Chondrocyte (in vitro differentiated cells): ENCODE measurements at regions not wholly inside any gene's neighbourhood (a gene's known extent, or its start where the extent isn't known, plus 50 kb on each side); places are given as distances from the start of the nearest gene placed in this dataset.

Source experiments
- DNase-seq: peaks from one replicate; pipeline ENCODE4 v3.0.0; 2021; ENCODE audit warnings: mixed read lengths, low spot score
- H3K27ac Mint-ChIP-seq: one replicate; pipeline ENCODE4 v1.8.0; 2021; ENCODE audit warnings: mild to moderate bottlenecking, moderate library complexity, mixed read lengths; ENCODE audit not compliant: unreplicated experiment
- H3K27me3 Mint-ChIP-seq: 2 replicates; pipeline ENCODE4 v1.8.0; 2021; ENCODE audit warnings: low read depth, mixed read lengths
- H3K36me3 Mint-ChIP-seq: 2 replicates; pipeline ENCODE4 v1.8.0; 2021; ENCODE audit warnings: low read depth, mixed read lengths
- H3K4me1 Mint-ChIP-seq: 2 replicates; pipeline ENCODE4 v1.8.0; 2021; ENCODE audit warnings: low read depth, mild to moderate bottlenecking, mixed read lengths
- H3K4me3 Mint-ChIP-seq: one replicate; pipeline ENCODE4 v1.8.0; 2021; ENCODE audit warnings: mild to moderate bottlenecking, moderate library complexity, mixed read lengths; ENCODE audit not compliant: unreplicated experiment
- H3K9me3 Mint-ChIP-seq: 2 replicates; pipeline ENCODE4 v1.8.0; 2021; ENCODE audit warnings: low read depth, mixed read lengths
- TF ChIP-seq, protein P1 (sequence below): fragments of 200-600 bp; sonication (generic); IDR thresholded peaks from 2 replicates; pipeline ENCODE4 v1.5.0; 2021; ENCODE audit warnings: antibody characterized with exemption, mild to moderate bottlenecking, moderate library complexity

DNA sequence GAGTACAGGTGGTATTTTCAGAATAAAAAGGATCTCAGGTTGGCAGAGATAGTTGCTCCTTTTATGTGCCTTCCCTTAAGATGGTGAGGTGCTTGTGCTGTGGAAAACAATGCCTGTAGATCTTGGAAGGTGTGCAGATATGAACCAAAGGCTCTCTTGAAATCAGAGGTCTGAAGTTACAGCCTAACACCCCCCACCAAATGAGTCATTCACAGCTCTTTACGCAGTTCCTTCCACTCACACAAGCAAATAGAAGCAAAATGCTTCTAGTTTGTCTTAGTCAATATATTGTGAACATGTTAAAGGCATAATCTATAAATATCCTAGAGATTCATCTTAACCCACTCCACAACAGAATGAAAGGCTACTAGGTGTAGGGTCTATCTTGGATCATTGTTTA is 128.9 kb upstream of the NR5A2 start:
- H3K9me3 Mint-ChIP-seq = peaks cover 6% of the 10 kb centered on the region
- DNase-seq = no peak
- no peaks in the 10 kb centered on the region for H3K36me3 Mint-ChIP-seq
- H3K4me1 Mint-ChIP-seq = peaks cover 8% of the 10 kb centered on the region
- TF ChIP-seq, protein P1, sequence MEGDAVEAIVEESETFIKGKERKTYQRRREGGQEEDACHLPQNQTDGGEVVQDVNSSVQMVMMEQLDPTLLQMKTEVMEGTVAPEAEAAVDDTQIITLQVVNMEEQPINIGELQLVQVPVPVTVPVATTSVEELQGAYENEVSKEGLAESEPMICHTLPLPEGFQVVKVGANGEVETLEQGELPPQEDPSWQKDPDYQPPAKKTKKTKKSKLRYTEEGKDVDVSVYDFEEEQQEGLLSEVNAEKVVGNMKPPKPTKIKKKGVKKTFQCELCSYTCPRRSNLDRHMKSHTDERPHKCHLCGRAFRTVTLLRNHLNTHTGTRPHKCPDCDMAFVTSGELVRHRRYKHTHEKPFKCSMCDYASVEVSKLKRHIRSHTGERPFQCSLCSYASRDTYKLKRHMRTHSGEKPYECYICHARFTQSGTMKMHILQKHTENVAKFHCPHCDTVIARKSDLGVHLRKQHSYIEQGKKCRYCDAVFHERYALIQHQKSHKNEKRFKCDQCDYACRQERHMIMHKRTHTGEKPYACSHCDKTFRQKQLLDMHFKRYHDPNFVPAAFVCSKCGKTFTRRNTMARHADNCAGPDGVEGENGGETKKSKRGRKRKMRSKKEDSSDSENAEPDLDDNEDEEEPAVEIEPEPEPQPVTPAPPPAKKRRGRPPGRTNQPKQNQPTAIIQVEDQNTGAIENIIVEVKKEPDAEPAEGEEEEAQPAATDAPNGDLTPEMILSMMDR = no peak
- H3K27ac Mint-ChIP-seq = no peak overlapping the region
- H3K4me3 Mint-ChIP-seq = no peak overlapping the region
- H3K27me3 Mint-ChIP-seq = peaks cover 18% of the 10 kb centered on the region

DNA sequence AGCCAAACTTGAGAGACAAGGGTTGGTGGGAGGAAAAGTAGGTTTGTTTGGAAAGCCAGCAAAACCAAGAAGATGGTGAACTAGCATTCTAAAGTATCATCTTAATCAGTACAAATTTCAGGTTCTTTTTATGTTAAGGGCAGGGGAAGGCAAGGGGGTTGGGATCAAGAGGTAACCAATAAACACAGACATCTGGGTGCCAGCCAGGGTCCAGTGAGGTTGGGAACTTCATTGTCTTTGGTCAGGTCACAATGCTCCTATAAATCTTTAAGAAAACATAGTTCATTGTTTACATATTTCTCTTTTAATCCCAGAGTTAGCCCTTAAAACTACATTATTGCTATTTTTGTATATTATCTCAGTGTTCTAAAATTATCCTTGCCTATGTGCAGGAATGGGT is 126.2 kb upstream of the NR5A2 start:
- H3K9me3 Mint-ChIP-seq = peaks cover 6% of the 10 kb centered on the region
- H3K27me3 Mint-ChIP-seq = peaks cover 20% of the 10 kb centered on the region
- TF ChIP-seq, protein P1 = no peak
- H3K4me1 Mint-ChIP-seq = peaks cover 8% of the 10 kb centered on the region
- no peaks in the 10 kb centered on the region for H3K36me3 Mint-ChIP-seq
- no peak for DNase-seq
- no peak overlapping the region for H3K27ac Mint-ChIP-seq
- H3K4me3 Mint-ChIP-seq = no peak overlapping the region

DNA sequence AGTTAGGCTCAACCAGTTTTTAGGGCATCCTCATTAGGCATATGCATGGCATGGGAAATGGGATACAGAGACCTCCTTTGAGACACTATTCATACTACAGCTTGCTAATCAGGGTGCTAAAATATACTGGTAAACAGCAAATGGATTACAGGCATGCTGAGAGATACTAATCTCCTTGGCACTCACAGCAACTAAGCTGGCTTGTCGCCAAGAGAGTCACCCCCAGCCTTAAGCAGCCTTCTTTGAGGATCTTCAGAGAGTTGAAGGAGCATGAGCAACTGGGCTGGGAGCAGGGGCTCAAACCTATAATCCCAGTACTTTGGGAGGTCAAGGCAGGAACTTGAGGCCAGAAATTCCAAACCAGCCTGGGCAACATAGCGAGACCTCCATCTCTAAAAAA is 120.1 kb upstream of the NR5A2 start:
- TF ChIP-seq, protein P1 = no peak
- no peaks in the 10 kb centered on the region for H3K9me3 Mint-ChIP-seq
- DNase-seq = no peak
- H3K4me1 Mint-ChIP-seq = no peaks in the 10 kb centered on the region
- no peak overlapping the region for H3K27ac Mint-ChIP-seq
- H3K27me3 Mint-ChIP-seq = peaks cover 11% of the 10 kb centered on the region
- H3K36me3 Mint-ChIP-seq = no peaks in the 10 kb centered on the region
- H3K4me3 Mint-ChIP-seq = no peak overlapping the region

DNA sequence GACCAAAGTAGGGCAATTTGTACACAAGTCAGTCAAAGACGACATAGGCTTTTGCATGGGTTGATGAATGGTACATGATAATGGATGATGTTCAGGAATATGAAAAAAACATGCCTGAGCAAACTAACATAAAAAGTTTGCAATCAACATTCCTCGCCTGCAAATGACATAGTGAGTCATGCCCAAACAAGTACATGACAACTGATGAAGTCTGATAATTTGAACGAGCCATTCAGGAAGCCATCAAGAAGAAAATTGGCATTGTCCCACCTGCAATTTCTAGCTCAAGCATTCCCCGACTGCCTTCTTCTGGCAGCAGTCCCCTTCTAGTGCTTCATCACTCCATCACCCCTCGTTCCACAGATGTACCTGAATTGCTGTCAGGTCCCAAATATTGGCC is 118.4 kb upstream of the NR5A2 start:
- Mint-ChIP-seq H3K9me3 (no peaks in the 10 kb centered on the region), H3K27me3 (peaks cover 14% of the 10 kb centered on the region), H3K4me1 (no peaks in the 10 kb centered on the region), H3K36me3 (no peaks in the 10 kb centered on the region), H3K27ac (no peak overlapping the region), H3K4me3 (no peak overlapping the region)
- TF ChIP-seq, protein P1 = no peak
- DNase-seq = no peak

DNA sequence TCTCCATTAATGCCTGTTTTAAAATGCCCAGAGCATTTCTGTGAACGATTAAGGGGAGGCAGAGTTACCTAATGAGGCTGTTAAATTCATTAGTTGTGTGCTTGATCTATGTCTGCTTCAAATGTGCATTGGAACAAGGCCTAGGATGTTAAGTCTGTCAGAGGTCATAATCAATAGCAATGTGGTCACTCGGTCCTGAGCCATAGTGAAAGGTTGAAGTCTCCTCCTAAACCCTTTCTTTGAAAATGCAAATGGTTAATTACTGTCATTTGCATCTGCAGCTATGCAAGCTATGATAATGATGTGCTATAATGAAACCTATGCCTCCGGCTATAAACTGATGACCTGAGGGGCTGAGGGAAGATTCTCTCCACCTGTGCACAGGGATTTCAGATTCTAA is 114.2 kb upstream of the NR5A2 start:
- peaks cover 26% of the 10 kb centered on the region for H3K27me3 Mint-ChIP-seq
- H3K36me3 Mint-ChIP-seq = no peaks in the 10 kb centered on the region
- TF ChIP-seq, protein P1 = no peak
- no peaks in the 10 kb centered on the region for H3K4me1 Mint-ChIP-seq
- DNase-seq = no peak
- H3K27ac Mint-ChIP-seq = no peak overlapping the region
- H3K4me3 Mint-ChIP-seq = no peak overlapping the region
- H3K9me3 Mint-ChIP-seq = no peaks in the 10 kb centered on the region
